GM18502 (cell line): ENCODE measurements at regions not wholly inside any gene's neighbourhood (a gene's known extent, or its start where the extent isn't known, plus 50 kb on each side); places are given as distances from the start of the nearest gene placed in this dataset.

Experiments
- ATAC-seq: cut with Tn5 transposase; IDR thresholded peaks from one replicate; pipeline ENCODE4 v1.9.1; 2021; ENCODE audit warnings: mild to moderate bottlenecking; ENCODE audit not compliant: unreplicated experiment, poor library complexity

GRCh38 chr15:93894438-93895036 is 336.8 kb upstream of the MCTP2 start:
- ATAC-seq, result no peak

- ATAC-seq, result no peak
Observed at GRCh38 chr15:93887151-93887550, 344.2 kb upstream of the MCTP2 start.

GRCh38 chr15:93882779-93883178 is 348.6 kb upstream of the MCTP2 start:
- no peak for ATAC-seq

GRCh38 chr15:93882141-93882540 is 349.2 kb upstream of the MCTP2 start:
- no peak for ATAC-seq

GRCh38 chr15:93881310-93881709 is 350.1 kb upstream of the MCTP2 start:
- no peak for ATAC-seq

GRCh38 chr15:93880358-93880757 is 351.0 kb upstream of the MCTP2 start:
- ATAC-seq, result no peak

GRCh38 chr15:93870583-93870982 is 360.8 kb upstream of the MCTP2 start:
- no peak for ATAC-seq

- no peak for ATAC-seq
Observed at GRCh38 chr15:93866948-93867347, 364.4 kb upstream of the MCTP2 start.

GRCh38 chr15:93866476-93866875 is 364.9 kb upstream of the MCTP2 start:
- ATAC-seq, result no peak

GRCh38 chr15:93865586-93865985 is 365.8 kb upstream of the MCTP2 start:
- no peak for ATAC-seq

GRCh38 chr15:93862791-93863190 is 368.6 kb upstream of the MCTP2 start:
- ATAC-seq, result no peak

GRCh38 chr15:93861956-93862741 is 369.2 kb upstream of the MCTP2 start:
- no peak for ATAC-seq

GRCh38 chr15:93861413-93861812 is 369.9 kb upstream of the MCTP2 start:
- no peak for ATAC-seq

- no peak for ATAC-seq
Observed at GRCh38 chr15:93860701-93861100, 370.7 kb upstream of the MCTP2 start.

- no peak for ATAC-seq
Observed at GRCh38 chr15:93859176-93859575, 372.2 kb upstream of the MCTP2 start.

- no peak for ATAC-seq
Observed at GRCh38 chr15:93855181-93855826, 376.1 kb upstream of the MCTP2 start.

GRCh38 chr15:93854088-93854487 is 377.3 kb upstream of the MCTP2 start:
- ATAC-seq, result no peak

- no peak for ATAC-seq
Observed at GRCh38 chr15:93852761-93853160, 378.6 kb upstream of the MCTP2 start.

GRCh38 chr15:93848490-93848889 is 382.9 kb upstream of the MCTP2 start:
- ATAC-seq, result no peak

- ATAC-seq, result no peak
Observed at GRCh38 chr15:93848076-93848475, 383.3 kb upstream of the MCTP2 start.

GRCh38 chr15:93846148-93846547 is 385.2 kb upstream of the MCTP2 start:
- no peak for ATAC-seq

- no peak for ATAC-seq
Observed at GRCh38 chr15:93837450-93837849, 393.9 kb upstream of the MCTP2 start.
